Prostate gland (tissue), 2 donors: ENCODE measurements at regions not wholly inside any gene's neighbourhood (a gene's known extent, or its start where the extent isn't known, plus 50 kb on each side); places are given as distances from the start of the nearest gene placed in this dataset.

ENCODE experiments used
- CTCF ChIP-seq, 4 experiments: fragments of 200-600 bp in 2 of 4; fragments of 450-650 bp in 2 of 4; sonication (generic) in 2 of 4; IDR thresholded peaks; 1 replicate in 3 of 4; 2 replicates in 1 of 4; pipeline ENCODE4 v1.5.1; 2016 to 2019; ENCODE audit warnings: antibody characterized with exemption in 4 of 4, mild to moderate bottlenecking in 2 of 4, moderate library complexity in 2 of 4
- POLR2A ChIP-seq: fragments of 450-650 bp; IDR thresholded peaks from one replicate; pipeline ENCODE4 v1.6.1; 2016; ENCODE audit warnings: antibody characterized with exemption, mild to moderate bottlenecking
- POLR2AphosphoS5 ChIP-seq: sonication (generic); formaldehyde crosslinking; IDR thresholded peaks from one replicate; pipeline ENCODE4 v1.6.1; 2017; ENCODE audit warnings: antibody characterized with exemption

GRCh38 chr1:185398022-185398421, 81.0 kb upstream of the IVNS1ABP start:
- TF ChIP-seq POLR2A, result no peak
- no peak for TF ChIP-seq CTCF (IDR thresholded peaks at IDR 0.05)
- no peak for TF ChIP-seq POLR2AphosphoS5
